ENCODE measurements at regions not wholly inside any gene's neighbourhood (a gene's known extent, or its start where the extent isn't known, plus 50 kb on each side); places are given as distances from the start of the nearest gene placed in this dataset.

DNA sequence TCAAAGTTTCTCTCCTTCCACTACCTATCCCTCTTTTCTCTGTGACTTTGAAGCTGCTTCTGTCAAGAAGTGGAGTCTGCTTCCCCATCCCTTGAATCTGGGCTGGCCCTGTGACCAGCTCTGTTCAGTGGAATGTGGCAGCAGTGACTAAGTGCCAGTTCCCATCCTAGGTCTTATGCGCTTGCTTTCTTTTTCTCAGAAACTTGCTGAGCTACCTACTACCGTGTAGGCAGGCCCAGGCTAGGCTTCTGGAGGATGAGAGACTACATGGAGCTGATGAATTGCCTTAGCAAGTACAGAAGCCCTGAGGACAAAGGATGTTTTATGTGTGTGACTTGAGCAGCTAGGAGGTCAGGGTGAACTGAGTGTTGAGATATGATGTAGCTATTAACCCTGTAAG is 123.2 kb downstream of the PDCD6IP start:
- TF ChIP-seq, protein P1, sequence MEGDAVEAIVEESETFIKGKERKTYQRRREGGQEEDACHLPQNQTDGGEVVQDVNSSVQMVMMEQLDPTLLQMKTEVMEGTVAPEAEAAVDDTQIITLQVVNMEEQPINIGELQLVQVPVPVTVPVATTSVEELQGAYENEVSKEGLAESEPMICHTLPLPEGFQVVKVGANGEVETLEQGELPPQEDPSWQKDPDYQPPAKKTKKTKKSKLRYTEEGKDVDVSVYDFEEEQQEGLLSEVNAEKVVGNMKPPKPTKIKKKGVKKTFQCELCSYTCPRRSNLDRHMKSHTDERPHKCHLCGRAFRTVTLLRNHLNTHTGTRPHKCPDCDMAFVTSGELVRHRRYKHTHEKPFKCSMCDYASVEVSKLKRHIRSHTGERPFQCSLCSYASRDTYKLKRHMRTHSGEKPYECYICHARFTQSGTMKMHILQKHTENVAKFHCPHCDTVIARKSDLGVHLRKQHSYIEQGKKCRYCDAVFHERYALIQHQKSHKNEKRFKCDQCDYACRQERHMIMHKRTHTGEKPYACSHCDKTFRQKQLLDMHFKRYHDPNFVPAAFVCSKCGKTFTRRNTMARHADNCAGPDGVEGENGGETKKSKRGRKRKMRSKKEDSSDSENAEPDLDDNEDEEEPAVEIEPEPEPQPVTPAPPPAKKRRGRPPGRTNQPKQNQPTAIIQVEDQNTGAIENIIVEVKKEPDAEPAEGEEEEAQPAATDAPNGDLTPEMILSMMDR (IDR thresholded peaks at IDR 0.05) = no peak
- TF ChIP-seq POLR2A (IDR thresholded peaks at IDR 0.05) = no peak

Measured in Peyer's patch (tissue), 4 donors.